ENCODE measurements at regions not wholly inside any gene's neighbourhood (a gene's known extent, or its start where the extent isn't known, plus 50 kb on each side); places are given as distances from the start of the nearest gene placed in this dataset.
"Not testable (repeated sequence)": the region's sequence is repeated elsewhere in the genome, so short reads cannot be mapped to it uniquely, and the experiment has no call there.

- DNase-seq: no peak
Observed at GRCh38 chr5:62824936-62825335, 246.3 kb downstream of the LRRC70 start.

GRCh38 chr5:62817043-62817442, 238.4 kb downstream of the LRRC70 start:
- peak; percentile 18 for DNase-seq

- DNase-seq: no peak
Observed at GRCh38 chr5:62814991-62815390, 236.4 kb downstream of the LRRC70 start.

- no peak for DNase-seq
Observed at GRCh38 chr5:62812621-62813255, 234.1 kb downstream of the LRRC70 start.

GRCh38 chr5:62804819-62805218, 226.2 kb downstream of the LRRC70 start:
- DNase-seq: not testable (repeated sequence)

- DNase-seq: no peak
Observed at GRCh38 chr5:62795926-62796325, 217.3 kb downstream of the LRRC70 start.

GRCh38 chr5:62794456-62794855, 215.8 kb downstream of the LRRC70 start:
- no peak for DNase-seq

GRCh38 chr5:62791059-62791458, 212.4 kb downstream of the LRRC70 start:
- DNase-seq: peak; percentile 57

- peak; percentile 24 for DNase-seq
Observed at GRCh38 chr5:62790348-62790747, 211.7 kb downstream of the LRRC70 start.

GRCh38 chr5:62786099-62786498, 207.5 kb downstream of the LRRC70 start:
- DNase-seq: no peak

GRCh38 chr5:62785588-62785987, 207.0 kb downstream of the LRRC70 start:
- DNase-seq: no peak

GRCh38 chr5:62783374-62784057, 204.9 kb downstream of the LRRC70 start:
- DNase-seq: no peak

- no peak for DNase-seq
Observed at GRCh38 chr5:62780888-62781287, 202.3 kb downstream of the LRRC70 start.

GRCh38 chr5:62780230-62780629, 201.6 kb downstream of the LRRC70 start:
- DNase-seq: no peak

- DNase-seq: peak; percentile 81
Observed at GRCh38 chr5:62779010-62779422, 200.4 kb downstream of the LRRC70 start.

- DNase-seq: no peak
Observed at GRCh38 chr5:62778316-62779009, 199.8 kb downstream of the LRRC70 start.

GRCh38 chr5:62777081-62777480, 198.5 kb downstream of the LRRC70 start:
- not testable (repeated sequence) for DNase-seq

GRCh38 chr5:62776592-62776991, 198.0 kb downstream of the LRRC70 start:
- not testable (repeated sequence) for DNase-seq

GRCh38 chr5:62773460-62773859, 194.8 kb downstream of the LRRC70 start:
- DNase-seq: no peak

- DNase-seq: no peak
Observed at GRCh38 chr5:62771341-62771740, 192.7 kb downstream of the LRRC70 start.

GRCh38 chr5:62767650-62768049, 189.0 kb downstream of the LRRC70 start:
- DNase-seq: no peak

- DNase-seq: no peak
Observed at GRCh38 chr5:62767077-62767476, 188.5 kb downstream of the LRRC70 start.

GRCh38 chr5:62762503-62762902, 183.9 kb downstream of the LRRC70 start:
- no peak for DNase-seq

- DNase-seq: not testable (repeated sequence)
Observed at GRCh38 chr5:62757686-62758085, 179.1 kb downstream of the LRRC70 start.

Measured in DMS53 (cell line).